Osteoblast (primary cell): ENCODE measurements at regions not wholly inside any gene's neighbourhood (a gene's known extent, or its start where the extent isn't known, plus 50 kb on each side); places are given as distances from the start of the nearest gene placed in this dataset.

ENCODE experiments used
- DNase-seq: peaks from one replicate; pipeline ENCODE4 v3.0.0; 2011; ENCODE audit warnings: low spot score, mixed read lengths; ENCODE audit not compliant: insufficient read length; ENCODE audit errors: missing footprints
- H2AFZ ChIP-seq: 2 replicates; pipeline ENCODE4 v1.6.0; 2011; ENCODE audit warnings: mild to moderate bottlenecking, low read length
- H3K27ac ChIP-seq: 2 replicates; pipeline ENCODE4 v1.5.1; 2011; ENCODE audit warnings: mild to moderate bottlenecking, low read depth, low read length, moderate library complexity
- H3K27me3 ChIP-seq: 2 replicates; pipeline ENCODE4 v1.6.0; 2012; ENCODE audit warnings: mild to moderate bottlenecking, control low read depth, inconsistent platforms, low read length, moderate library complexity; ENCODE audit not compliant: insufficient read depth
- H3K36me3 ChIP-seq: 2 replicates; pipeline ENCODE4 v1.5.1; 2011; ENCODE audit warnings: mild to moderate bottlenecking, low read length, control low read depth, moderate library complexity; ENCODE audit not compliant: insufficient read depth
- H3K4me1 ChIP-seq: 2 replicates; pipeline ENCODE4 v1.5.1; 2011; ENCODE audit warnings: mild to moderate bottlenecking, low read length, control low read depth, moderate library complexity; ENCODE audit not compliant: insufficient read depth
- H3K4me2 ChIP-seq: 2 replicates; pipeline ENCODE4 v1.6.0; 2011; ENCODE audit warnings: mild to moderate bottlenecking, low read length; ENCODE audit not compliant: insufficient read depth
- H3K4me3 ChIP-seq: fragments of 200-600 bp; sonication (generic); 3 replicates; pipeline ENCODE4 v1.5.1; 2012; ENCODE audit warnings: mild to moderate bottlenecking, low read length, inconsistent platforms; ENCODE audit not compliant: insufficient read depth
- H3K79me2 ChIP-seq: 2 replicates; pipeline ENCODE4 v1.6.0; 2012; ENCODE audit warnings: mild to moderate bottlenecking, low read length, control low read depth, inconsistent platforms; ENCODE audit not compliant: insufficient read depth
- H3K9me3 ChIP-seq: 2 replicates; pipeline ENCODE4 v1.5.1; 2011; ENCODE audit warnings: low read depth, low read length, control low read depth
- H4K20me1 ChIP-seq: 2 replicates; pipeline ENCODE4 v1.6.0; 2012; ENCODE audit warnings: mild to moderate bottlenecking, low read length, control low read depth; ENCODE audit not compliant: insufficient read depth
- TF ChIP-seq, protein P1 (sequence below): IDR thresholded peaks from 2 replicates; pipeline ENCODE4 v1.5.1; 2011; ENCODE audit warnings: mild to moderate bottlenecking, low read depth, low read length, moderate library complexity; ENCODE audit errors: extremely low read depth

DNA sequence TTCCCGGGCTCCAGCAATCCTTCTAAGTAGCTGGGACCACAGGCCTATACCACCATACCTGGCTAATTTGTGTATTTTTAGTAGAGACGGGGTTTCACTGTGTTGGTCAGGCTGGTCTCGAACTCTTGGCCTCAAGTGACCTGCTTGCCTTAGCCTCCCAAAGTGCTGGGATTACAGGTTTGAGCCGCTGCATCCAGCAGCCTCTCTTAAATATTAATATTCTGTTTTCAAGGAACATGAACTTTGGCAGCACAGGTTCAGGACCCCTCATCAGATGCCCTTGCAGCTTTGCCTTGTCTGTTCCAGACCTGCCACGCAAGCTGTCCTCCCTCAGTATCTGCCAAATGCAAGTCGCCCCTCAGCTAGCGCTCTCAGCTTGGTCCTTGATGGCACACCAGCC, 166.8 kb downstream of the KCTD15 start:
- Histone ChIP-seq H3K36me3 (no peaks in the 10 kb centered on the region), H3K27me3 (no peaks in the 10 kb centered on the region), H2AFZ (no peak overlapping the region), H4K20me1 (no peaks in the 10 kb centered on the region), H3K79me2 (no peaks in the 10 kb centered on the region), H3K9me3 (no peaks in the 10 kb centered on the region), H3K4me1 (no peaks in the 10 kb centered on the region), H3K4me3 (no peak overlapping the region), H3K27ac (no peak overlapping the region), H3K4me2 (no peak overlapping the region)
- no peak for DNase-seq
- TF ChIP-seq, protein P1, sequence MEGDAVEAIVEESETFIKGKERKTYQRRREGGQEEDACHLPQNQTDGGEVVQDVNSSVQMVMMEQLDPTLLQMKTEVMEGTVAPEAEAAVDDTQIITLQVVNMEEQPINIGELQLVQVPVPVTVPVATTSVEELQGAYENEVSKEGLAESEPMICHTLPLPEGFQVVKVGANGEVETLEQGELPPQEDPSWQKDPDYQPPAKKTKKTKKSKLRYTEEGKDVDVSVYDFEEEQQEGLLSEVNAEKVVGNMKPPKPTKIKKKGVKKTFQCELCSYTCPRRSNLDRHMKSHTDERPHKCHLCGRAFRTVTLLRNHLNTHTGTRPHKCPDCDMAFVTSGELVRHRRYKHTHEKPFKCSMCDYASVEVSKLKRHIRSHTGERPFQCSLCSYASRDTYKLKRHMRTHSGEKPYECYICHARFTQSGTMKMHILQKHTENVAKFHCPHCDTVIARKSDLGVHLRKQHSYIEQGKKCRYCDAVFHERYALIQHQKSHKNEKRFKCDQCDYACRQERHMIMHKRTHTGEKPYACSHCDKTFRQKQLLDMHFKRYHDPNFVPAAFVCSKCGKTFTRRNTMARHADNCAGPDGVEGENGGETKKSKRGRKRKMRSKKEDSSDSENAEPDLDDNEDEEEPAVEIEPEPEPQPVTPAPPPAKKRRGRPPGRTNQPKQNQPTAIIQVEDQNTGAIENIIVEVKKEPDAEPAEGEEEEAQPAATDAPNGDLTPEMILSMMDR, result no peak

DNA sequence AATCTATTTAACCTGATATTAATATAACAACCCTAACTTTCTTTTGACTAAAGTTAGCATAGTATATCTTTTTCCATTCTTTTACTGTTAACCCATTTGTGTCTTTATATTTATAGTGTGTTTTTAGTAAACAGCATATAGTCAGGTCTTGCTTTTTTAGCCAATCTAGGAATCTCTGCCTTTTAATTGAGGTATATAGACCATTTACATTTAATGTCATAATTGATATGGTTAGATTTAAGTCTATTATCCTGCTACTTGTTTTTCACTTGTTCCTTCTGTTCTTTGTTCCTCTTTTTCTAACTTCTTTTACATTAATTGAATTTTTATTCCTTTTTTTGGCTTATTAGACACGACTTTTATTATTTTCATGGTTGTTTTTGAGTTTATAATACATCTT, 174.4 kb downstream of the KCTD15 start:
- no peak overlapping the region for H3K4me3 ChIP-seq
- no peaks in the 10 kb centered on the region for H4K20me1 ChIP-seq
- TF ChIP-seq, protein P1, result no peak

DNA sequence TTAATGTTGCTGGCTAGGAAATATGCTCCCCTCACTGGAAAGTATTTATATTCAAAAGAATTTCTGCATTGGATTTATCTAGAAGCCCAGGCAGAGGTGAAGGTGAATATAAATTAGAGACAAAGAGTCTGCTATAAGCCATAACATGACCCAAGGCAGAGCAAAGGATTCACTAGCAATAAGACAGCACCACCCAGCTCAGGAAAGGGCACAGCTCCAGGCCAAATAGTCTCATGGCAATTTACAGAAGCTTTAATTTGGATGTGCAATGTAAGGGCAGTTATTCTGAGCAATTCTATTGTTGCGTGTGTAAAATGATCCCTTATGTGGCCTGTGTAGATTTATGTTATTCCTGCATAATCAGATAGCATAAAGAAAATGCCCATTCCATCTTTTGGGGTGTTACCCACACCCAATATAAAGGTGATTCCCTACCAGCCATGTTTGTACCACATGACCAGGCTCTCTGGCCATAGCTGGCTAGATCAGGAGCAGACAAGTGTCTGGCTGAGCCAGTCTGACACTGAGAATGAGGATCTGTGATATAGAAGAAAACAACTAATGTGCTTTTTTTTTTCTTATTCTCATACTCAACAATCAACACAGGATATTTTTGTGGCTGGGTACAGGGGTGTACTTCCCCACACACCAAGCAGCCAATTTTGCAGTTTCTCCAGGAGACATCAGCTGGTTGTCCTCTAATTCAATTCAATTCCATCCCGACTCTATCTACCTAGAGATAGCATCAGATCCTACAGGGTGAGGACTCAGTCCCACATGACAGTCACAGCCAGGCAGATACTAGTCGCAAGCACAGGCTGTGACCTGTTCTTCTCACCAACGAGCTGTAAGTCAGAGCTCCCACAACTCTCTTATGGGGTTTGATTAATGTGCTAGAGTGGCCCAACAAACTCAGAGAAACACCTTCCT, 181.4 kb downstream of the KCTD15 start:
- Histone ChIP-seq H3K79me2 (no peaks in the 10 kb centered on the region), H3K27me3 (no peaks in the 10 kb centered on the region), H2AFZ (no peak overlapping the region), H3K4me2 (no peak overlapping the region), H3K4me3 (no peak overlapping the region), H3K9me3 (no peaks in the 10 kb centered on the region), H3K36me3 (no peaks in the 10 kb centered on the region), H3K4me1 (no peaks in the 10 kb centered on the region), H4K20me1 (no peaks in the 10 kb centered on the region), H3K27ac (no peak overlapping the region)
- no peak for DNase-seq
- TF ChIP-seq, protein P1, result no peak

More for the DNA sequence above, 174.4 kb downstream of the KCTD15 start:
- no peaks in the 10 kb centered on the region for H3K4me1 ChIP-seq
- no peaks in the 10 kb centered on the region for H3K9me3 ChIP-seq
- no peaks in the 10 kb centered on the region for H3K36me3 ChIP-seq
- no peaks in the 10 kb centered on the region for H3K79me2 ChIP-seq
- no peak overlapping the region for H3K4me2 ChIP-seq
- no peaks in the 10 kb centered on the region for H3K27me3 ChIP-seq
- no peak overlapping the region for H3K27ac ChIP-seq
- no peak overlapping the region for H2AFZ ChIP-seq
- no peak for DNase-seq

DNA sequence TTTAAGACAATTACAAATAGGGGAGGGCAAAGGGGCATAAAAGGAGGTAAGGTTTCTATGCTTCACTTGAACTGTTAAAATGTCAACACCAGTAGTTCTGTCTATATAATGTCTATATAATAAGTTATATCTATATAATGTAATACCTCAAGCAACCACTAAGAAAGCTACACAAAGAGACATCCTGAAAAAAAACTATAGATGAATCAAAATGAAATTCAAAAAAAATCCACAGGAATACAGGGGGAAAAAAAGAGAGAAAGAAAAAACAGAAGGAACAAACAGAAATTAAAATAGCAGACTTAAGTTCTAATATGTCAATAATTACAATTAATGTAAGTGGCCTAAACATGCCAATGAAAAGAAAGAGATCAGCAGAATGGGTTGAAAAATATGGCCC, 186.0 kb downstream of the KCTD15 start:
- Histone ChIP-seq H3K27me3 (no peaks in the 10 kb centered on the region), H3K27ac (no peak overlapping the region), H4K20me1 (no peaks in the 10 kb centered on the region), H3K36me3 (no peaks in the 10 kb centered on the region), H3K4me3 (no peak overlapping the region), H3K4me1 (no peaks in the 10 kb centered on the region), H2AFZ (no peak overlapping the region), H3K79me2 (no peaks in the 10 kb centered on the region), H3K9me3 (no peaks in the 10 kb centered on the region), H3K4me2 (no peak overlapping the region)
- DNase-seq, result no peak
- TF ChIP-seq, protein P1, result no peak
